IMR-90 (cell line): ENCODE measurements at regions not wholly inside any gene's neighbourhood (a gene's known extent, or its start where the extent isn't known, plus 50 kb on each side); places are given as distances from the start of the nearest gene placed in this dataset.

Experiments used
- ATAC-seq: fragments of 200-7000 bp; cut with Tn5 transposase; 2 replicates; pipeline ENCODE4 v1.9.1; 2020; ENCODE audit warnings: low read depth, mild to moderate bottlenecking, moderate library complexity
- BruUV-seq: library from RNA; stranded (reverse); fragments of 400-500 nt; replicated peaks from 2 replicates; lab custom pipeline; 2021; lab: Mats Ljungman, UMichigan
- CTCF ChIA-PET: fragments of 300-600 bp; formaldehyde crosslinking; extraction: SDS; loops from one replicate; lab custom pipeline; 2021; ENCODE audit warnings: antibody characterized with exemption; lab: Yijun Ruan, JAX
- POLR2A ChIA-PET: fragments of 300-600 bp; sonication (Branson Sonifier 250); formaldehyde crosslinking; loops from one replicate; lab custom pipeline; 2022; ENCODE audit warnings: antibody characterized with exemption; ENCODE audit not compliant: unreplicated experiment; lab: Charles Lee
- DNase-seq: peaks from one replicate; pipeline ENCODE4 v3.0.0; 2013
- H2AFZ ChIP-seq: replicated peaks from 2 replicates; pipeline ENCODE3; 2013; ENCODE audit warnings: low read length, mild to moderate bottlenecking; ENCODE audit not compliant: poor library complexity
- H2AK5ac ChIP-seq: 2 replicates; pipeline ENCODE4 v1.6.1; 2013; ENCODE audit warnings: low read depth, low read length, inconsistent platforms
- H2AK9ac ChIP-seq: replicated peaks from 2 replicates; pipeline ENCODE3; 2013; ENCODE audit warnings: mild to moderate bottlenecking, low read depth, low read length, moderate library complexity; ENCODE audit not compliant: poor library complexity
- H2BK120ac ChIP-seq: 2 replicates; pipeline ENCODE4 v1.6.1; 2013; ENCODE audit warnings: low read depth, low read length, inconsistent platforms
- H2BK15ac ChIP-seq: 3 replicates; pipeline ENCODE4 v1.6.1; 2013; ENCODE audit warnings: low read depth, low read length, inconsistent platforms
- H2BK20ac ChIP-seq: 2 replicates; pipeline ENCODE4 v1.6.1; 2013; ENCODE audit warnings: low read depth, mild to moderate bottlenecking, inconsistent platforms, low read length, moderate library complexity
- H2BK5ac ChIP-seq: 2 replicates; pipeline ENCODE4 v1.6.1; 2013; ENCODE audit warnings: mild to moderate bottlenecking, low read depth, low read length, inconsistent platforms; ENCODE audit not compliant: poor library complexity, severe bottlenecking
- H3K14ac ChIP-seq: replicated peaks from 2 replicates; pipeline ENCODE4 v1.6.1; 2013; ENCODE audit warnings: low read depth, low read length, inconsistent platforms
- H3K18ac ChIP-seq: 2 replicates; pipeline ENCODE4 v1.6.1; 2013; ENCODE audit warnings: low read depth, low read length, control low read depth
- H3K23ac ChIP-seq: 2 replicates; pipeline ENCODE4 v1.6.1; 2013; ENCODE audit warnings: low read depth, low read length, inconsistent platforms
- H3K27ac ChIP-seq: 2 replicates; pipeline ENCODE4 v1.5.1; 2013; ENCODE audit warnings: mild to moderate bottlenecking, control low read depth, low read length; ENCODE audit not compliant: insufficient read depth
- H3K27me3 ChIP-seq: 2 replicates; pipeline ENCODE4 v1.6.1; 2013; ENCODE audit warnings: low read length; ENCODE audit not compliant: control insufficient read depth, insufficient read depth
- H3K36me3 ChIP-seq: 2 replicates; pipeline ENCODE4 v1.6.1; 2013; ENCODE audit warnings: low read length, mixed read lengths; ENCODE audit not compliant: control insufficient read depth, insufficient read depth
- H3K4ac ChIP-seq: 2 replicates; pipeline ENCODE4 v1.6.1; 2013; ENCODE audit warnings: low read depth, low read length, inconsistent platforms
- H3K4me1 ChIP-seq: 2 replicates; pipeline ENCODE4 v1.6.1; 2013; ENCODE audit warnings: low read length, mixed read lengths; ENCODE audit not compliant: control insufficient read depth, insufficient read depth
- H3K4me2 ChIP-seq: 2 replicates; pipeline ENCODE4 v1.6.1; 2013; ENCODE audit warnings: low read depth, mild to moderate bottlenecking, control low read depth, low read length, moderate library complexity
- H3K4me3 ChIP-seq: 2 replicates; pipeline ENCODE4 v1.5.1; 2013; ENCODE audit warnings: low read depth, mild to moderate bottlenecking, control low read depth, low read length, moderate library complexity; ENCODE audit not compliant: insufficient read depth
- H3K56ac ChIP-seq: 2 replicates; pipeline ENCODE4 v1.6.1; 2013; ENCODE audit warnings: low read length, inconsistent platforms; ENCODE audit not compliant: insufficient read depth; ENCODE audit errors: extremely low read depth
- H3K79me1 ChIP-seq, 2 experiments: 2 replicates each; pipeline ENCODE4 v1.6.1; 2013; ENCODE audit warnings: low read length in 2 of 2, inconsistent platforms in 1 of 2, low read depth in 1 of 2
- H3K9ac ChIP-seq: 2 replicates; pipeline ENCODE4 v1.6.1; 2013; ENCODE audit warnings: low read depth, low read length, control low read depth
- H3K9me1 ChIP-seq: 2 replicates; pipeline ENCODE4 v1.6.1; 2013; ENCODE audit warnings: low read length, inconsistent platforms; ENCODE audit not compliant: insufficient read depth
- H3K9me3 ChIP-seq: 2 replicates; pipeline ENCODE4 v1.6.1; 2013; ENCODE audit warnings: low read length; ENCODE audit not compliant: control insufficient read depth, insufficient read depth
- H4K20me1 ChIP-seq: 2 replicates; pipeline ENCODE4 v1.6.1; 2013; ENCODE audit warnings: low read length, inconsistent platforms; ENCODE audit not compliant: insufficient read depth
- H4K5ac ChIP-seq: 2 replicates; pipeline ENCODE4 v1.6.1; 2013; ENCODE audit warnings: mild to moderate bottlenecking, low read depth, low read length, control low read depth
- H4K8ac ChIP-seq, 2 experiments: 2 replicates each; pipeline ENCODE4 v1.6.1; 2013; ENCODE audit warnings: low read depth in 2 of 2, low read length in 2 of 2, control low read depth in 1 of 2, inconsistent platforms in 1 of 2
- H4K91ac ChIP-seq: 2 replicates; pipeline ENCODE4 v1.6.1; 2013; ENCODE audit warnings: low read depth, low read length, inconsistent platforms; ENCODE audit not compliant: insufficient read depth
- ELK1 ChIP-seq: fragments of 150-350 bp; IDR thresholded peaks from 2 replicates; pipeline ENCODE4 v1.6.1; 2016; ENCODE audit warnings: low read depth, mild to moderate bottlenecking, low read length, moderate library complexity, borderline replicate concordance
- FOS ChIP-seq: fragments of 150-350 bp; IDR thresholded peaks from 2 replicates; pipeline ENCODE4 v1.6.1; 2016; ENCODE audit warnings: low read depth, low read length
- WGBS, 2 experiments: methylation state at CpG; one replicate each; pipeline versions ENCODE4 v1.1.5 to v1.1.7; 2013; ENCODE audit warnings: missing lambda C conversion rate in 2 of 2; ENCODE audit not compliant: insufficient read length in 1 of 2; ENCODE audit errors: extremely low coverage in 2 of 2; 5-methylcytosine and 5-hydroxymethylcytosine counted together
- dilution Hi-C: fragments of 300-500 bp; cut with HindIII; formaldehyde crosslinking; loops from one replicate; pipeline ENCODE4 v1.14.3; 2018; ENCODE audit warnings: low sequenced_read_pairs; ENCODE audit not compliant: unreplicated experiment
- in situ Hi-C: fragments of 300-500 bp; cut with MboI; formaldehyde crosslinking; loops from 3 replicates; pipeline ENCODE4 v1.14.3; 2019; ENCODE audit warnings: low sequenced_read_pairs, inconsistent platforms, mixed read lengths
- intact Hi-C: fragments of 100-400 bp; cut with micrococcal nuclease; formaldehyde crosslinking; loops from 2 replicates; pipeline ENCODE4 v1.10.0; 2022

GRCh38 chr21:27743971-27744564 lies 777.2 kb upstream of the ADAMTS5 start:
- TF ChIP-seq FOS (no peak), ELK1 (no peak)
- Histone ChIP-seq H3K4me3 (no peak overlapping the region), H2BK15ac (no peak overlapping the region), H3K14ac (no peak overlapping the region), H4K91ac (no peak overlapping the region), H4K20me1 (no peaks in the 10 kb centered on the region), H3K27me3 (no peaks in the 10 kb centered on the region), H4K5ac (no peak overlapping the region), H3K4ac (no peak overlapping the region), H2AK5ac (no peak overlapping the region), H2AK9ac (no peak overlapping the region), H3K79me1 (no peaks in the 10 kb centered on the region), H2BK5ac (no peak overlapping the region), H3K9me1 (no peaks in the 10 kb centered on the region), H3K4me2 (no peak overlapping the region), H3K23ac (no peak overlapping the region), H3K18ac (no peak overlapping the region), H3K56ac (no peak overlapping the region), H2BK20ac (no peak overlapping the region), H2AFZ (no peak overlapping the region), H3K9me3 (no peaks in the 10 kb centered on the region), H3K27ac (no peak overlapping the region), H4K8ac (no peak overlapping the region), H3K4me1 (no peaks in the 10 kb centered on the region), H3K36me3 (no peaks in the 10 kb centered on the region), H3K9ac (no peak overlapping the region), H2BK120ac (no peak overlapping the region)
- BruUV-seq, result no TSS peak
- DNase-seq (no peak), ATAC-seq (no peak)
- intact Hi-C loops, result no loop called here
- CTCF ChIA-PET, result no interaction called here
- dilution Hi-C loops, result no loop called here
- in situ Hi-C loops, result no loop called here
- POLR2A ChIA-PET, result no interaction called here
- no CpG with 5 or more reads among the region's 7 CpGs for WGBS, 2 experiments
